NCI-H748 (cell line): ENCODE measurements at regions not wholly inside any gene's neighbourhood (a gene's known extent, or its start where the extent isn't known, plus 50 kb on each side); places are given as distances from the start of the nearest gene placed in this dataset.
"Not testable (repeated sequence)": the region's sequence is repeated elsewhere in the genome, so short reads cannot be mapped to it uniquely, and the experiment has no call there.

Experiments
- DNase-seq: peaks from one replicate; lab custom pipeline; 2025; ENCODE audit not compliant: unreplicated experiment; lab: John Stamatoyannopoulos, UW

DNA sequence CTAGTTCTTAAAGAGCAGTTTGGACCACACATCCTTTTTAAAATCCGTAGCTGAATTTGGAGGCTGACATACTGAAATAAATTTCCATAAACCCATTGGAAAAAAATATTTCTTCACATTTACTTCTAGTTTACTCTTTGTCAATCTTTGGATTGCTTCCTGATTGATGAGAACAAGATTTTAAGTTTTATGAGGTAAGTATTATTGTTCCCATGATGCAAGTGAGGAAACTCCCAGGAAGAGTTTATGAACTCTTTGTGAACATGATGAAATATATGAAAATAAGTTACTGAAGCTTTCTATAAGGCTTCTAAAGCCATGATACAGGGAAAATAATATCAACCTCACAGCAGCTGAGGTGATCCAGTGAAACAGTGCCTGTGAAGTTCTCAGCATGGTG, 320.0 kb downstream of the GJA1 start:
- no peak for DNase-seq

DNA sequence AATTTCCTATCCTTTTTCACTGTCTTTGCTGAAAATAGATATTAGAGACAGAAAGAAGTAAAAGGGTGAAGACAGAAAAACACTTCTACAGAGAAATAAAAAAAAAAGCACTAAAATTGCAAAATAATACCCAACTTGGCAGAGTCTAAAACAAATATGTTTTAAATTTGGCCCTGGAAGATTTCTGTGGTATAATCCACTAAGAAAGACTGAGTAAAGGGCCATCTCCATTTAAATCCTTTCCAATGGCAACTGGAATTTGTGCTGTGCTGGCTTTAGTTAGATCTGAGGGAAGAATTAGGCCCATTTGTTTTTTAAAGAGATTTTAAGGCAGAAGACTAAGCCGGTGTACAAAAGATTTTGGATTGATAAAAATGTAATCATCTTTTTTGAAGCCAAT, 321.2 kb downstream of the GJA1 start:
- DNase-seq, result no peak

DNA sequence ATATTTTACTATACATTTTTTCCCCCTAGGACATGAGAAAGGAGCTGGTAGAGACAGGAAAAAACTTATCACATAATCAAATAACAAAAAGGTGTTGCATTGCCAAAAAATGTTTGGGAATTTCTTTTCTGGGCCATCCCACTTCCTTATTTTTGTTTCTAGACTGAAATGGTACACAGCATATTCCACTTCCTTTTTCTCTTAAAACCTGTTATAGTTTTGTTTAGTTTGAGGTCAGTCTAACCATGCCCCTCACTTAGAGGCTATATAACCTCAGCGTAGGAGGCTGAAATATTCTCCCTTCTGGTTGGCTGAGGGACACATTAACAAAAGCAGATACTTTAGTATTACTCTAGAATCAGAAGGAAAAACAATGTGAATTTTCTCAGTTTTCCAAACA, 323.9 kb downstream of the GJA1 start:
- DNase-seq, result no peak

DNA sequence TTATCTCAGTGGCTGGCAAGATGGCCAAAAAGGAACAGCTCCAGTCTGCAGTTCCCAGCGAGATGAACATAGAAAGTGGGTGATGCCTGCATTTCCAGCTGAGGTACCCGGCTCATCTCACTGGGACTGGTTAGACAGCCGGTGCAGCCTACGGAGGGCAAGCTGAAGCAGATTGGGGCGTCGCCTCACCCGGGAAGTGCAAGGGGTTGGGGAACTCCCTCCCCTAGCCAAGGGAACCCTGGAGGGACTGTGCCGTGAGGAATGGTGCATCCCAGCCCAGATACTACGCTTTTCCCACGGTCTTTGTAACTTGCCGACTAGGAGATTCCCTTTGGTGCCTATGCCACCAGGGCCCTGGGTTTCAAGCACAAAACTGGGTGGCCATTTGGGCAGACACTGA, 324.7 kb downstream of the GJA1 start:
- DNase-seq, result no peak

DNA sequence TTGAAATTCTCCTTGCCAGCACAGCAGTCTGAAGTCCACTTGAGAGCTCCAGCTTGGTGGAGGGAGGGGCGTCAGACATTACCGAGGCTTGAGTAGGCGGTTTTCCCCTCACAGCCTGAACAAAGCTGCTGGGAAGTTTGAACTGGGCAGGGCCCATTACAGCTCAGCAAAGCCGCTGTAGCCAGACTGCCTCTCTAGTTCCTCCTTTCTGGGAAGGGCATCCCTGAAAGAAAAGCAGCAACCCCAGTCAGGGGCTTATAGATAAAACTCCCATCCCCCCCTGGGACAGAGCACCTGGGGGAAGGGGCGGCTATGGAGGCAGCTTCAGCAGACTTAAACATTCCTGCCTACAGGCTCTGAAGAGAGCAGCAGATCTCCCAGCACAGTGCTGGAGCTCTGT, 325.3 kb downstream of the GJA1 start:
- DNase-seq, result no peak

DNA sequence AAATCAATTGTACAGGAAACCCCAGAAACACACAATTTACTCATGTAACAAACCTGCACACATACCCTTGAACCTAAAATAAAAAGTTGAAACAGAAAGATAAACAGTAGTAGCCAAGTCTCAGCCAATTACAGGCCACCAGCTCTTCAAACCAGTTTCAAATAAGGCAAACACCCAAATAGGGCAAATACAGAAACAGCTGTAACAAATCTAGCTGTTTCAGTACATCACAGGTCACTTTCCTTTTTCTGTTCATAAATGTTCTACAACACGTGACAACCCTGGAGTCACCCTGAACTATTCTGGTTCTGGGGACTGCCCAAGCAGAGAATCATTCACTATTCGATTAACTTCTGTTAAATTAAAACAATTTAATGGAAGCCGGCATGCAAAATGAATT, 329.0 kb downstream of the GJA1 start:
- no peak for DNase-seq

DNA sequence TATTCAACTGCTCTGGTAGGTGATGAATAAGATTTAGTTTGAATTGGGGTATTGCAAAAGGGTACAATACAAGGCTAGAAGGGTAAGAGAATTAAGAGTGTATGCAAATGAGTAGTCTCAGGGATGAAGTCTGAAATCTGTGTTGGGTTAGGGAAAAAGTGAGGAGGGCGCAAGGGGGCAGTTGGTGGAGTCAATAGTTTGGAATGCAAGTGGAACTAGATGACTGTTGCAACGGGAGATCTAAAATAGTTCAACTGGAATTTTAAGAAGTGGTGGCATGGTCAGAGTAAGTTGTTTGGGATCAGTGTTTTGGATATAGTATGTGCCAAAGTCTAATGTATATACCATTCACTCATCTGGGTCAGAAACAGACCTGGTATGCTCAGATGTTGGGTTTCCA, 329.6 kb downstream of the GJA1 start:
- DNase-seq, result no peak

DNA sequence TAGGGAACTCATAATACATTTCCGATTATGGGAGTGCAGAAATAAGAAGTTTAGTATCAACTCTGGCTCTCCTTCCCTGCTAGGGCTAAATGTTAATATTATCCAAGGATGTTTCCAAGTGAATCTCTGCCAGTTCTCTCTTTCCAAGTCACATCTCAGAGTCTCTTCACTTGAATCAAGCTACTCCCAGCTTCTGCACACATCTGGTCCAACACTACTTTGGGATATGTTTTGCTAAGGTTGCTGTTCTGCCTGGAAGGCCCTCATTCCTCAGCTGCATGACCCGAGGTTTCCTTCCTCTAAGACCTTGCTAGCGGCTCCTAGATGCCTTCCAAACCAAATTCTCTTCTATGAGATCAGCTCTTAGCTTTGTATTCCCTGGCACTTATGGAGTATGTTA, 331.8 kb downstream of the GJA1 start:
- no peak for DNase-seq

DNA sequence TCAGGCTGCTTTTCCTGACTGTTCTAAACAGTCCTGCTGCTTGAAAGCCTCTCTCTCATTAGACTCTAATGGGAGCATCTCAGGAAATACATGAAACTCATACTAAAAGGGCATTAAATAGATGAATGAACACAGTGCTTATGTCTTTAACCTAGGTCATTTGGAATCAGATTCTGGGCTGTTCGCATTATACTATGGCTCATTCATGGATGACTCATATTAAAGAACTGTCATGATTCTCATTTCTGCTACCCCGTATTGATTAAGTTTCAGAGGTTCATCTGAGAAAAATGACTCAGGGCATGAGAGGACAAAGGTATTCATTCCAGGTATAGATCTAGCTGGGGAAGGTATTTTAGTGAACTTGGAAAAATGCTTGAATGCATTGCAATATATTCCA, 335.5 kb downstream of the GJA1 start:
- no peak for DNase-seq

DNA sequence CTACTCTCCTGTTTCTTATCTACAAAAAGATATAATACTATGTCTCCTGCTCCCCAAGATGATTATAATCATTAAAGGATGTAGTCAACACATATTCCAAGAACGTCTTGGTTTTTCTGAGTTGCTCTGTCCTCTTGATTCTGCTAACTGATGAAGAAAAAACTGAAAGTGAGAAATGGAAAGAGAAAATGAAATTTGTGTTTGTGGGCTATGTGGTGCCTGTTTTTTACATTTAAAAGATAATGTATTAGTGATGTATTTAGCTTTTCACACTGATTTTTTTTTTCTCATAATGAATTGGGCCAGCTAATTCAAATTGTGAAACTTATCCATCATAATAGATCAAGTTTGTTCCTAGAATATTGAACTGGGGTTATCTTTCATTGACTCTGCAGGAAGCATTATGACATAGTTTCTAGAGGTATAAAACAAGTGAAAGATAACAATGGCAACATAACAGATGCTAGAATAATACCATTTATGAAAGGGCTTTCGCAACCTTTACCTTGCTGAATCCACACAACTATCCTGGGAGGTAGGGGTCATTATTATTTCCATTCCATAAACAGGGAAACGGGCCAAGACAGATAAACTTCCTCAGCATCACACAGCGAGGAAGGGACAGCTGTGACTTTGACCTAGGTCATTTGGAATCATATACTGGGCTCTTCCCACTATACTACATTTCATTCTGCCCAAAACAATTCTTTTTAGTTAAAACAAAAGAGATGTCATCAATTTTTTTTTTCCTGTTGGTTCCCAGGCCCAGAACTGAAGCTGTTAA, 336.7 kb downstream of the GJA1 start:
- DNase-seq, result no peak

DNA sequence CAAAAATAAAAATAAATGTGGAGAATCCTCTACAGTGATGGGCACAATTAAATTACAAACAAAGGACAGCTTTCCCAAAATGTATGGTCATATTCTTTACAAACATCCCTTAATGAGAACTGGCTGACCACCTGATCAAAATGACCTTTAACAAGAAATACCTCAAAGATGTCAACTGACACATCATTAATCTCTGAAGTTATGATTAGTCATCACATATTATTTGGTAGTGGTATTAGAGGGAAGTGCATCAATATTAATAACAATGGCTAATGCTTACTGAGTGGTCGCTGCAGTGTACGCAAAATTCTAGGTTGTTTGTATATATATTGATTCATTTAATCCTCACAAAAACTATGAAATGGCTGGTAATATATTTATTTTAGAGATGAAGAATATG, 340.6 kb downstream of the GJA1 start:
- DNase-seq, result no peak

DNA sequence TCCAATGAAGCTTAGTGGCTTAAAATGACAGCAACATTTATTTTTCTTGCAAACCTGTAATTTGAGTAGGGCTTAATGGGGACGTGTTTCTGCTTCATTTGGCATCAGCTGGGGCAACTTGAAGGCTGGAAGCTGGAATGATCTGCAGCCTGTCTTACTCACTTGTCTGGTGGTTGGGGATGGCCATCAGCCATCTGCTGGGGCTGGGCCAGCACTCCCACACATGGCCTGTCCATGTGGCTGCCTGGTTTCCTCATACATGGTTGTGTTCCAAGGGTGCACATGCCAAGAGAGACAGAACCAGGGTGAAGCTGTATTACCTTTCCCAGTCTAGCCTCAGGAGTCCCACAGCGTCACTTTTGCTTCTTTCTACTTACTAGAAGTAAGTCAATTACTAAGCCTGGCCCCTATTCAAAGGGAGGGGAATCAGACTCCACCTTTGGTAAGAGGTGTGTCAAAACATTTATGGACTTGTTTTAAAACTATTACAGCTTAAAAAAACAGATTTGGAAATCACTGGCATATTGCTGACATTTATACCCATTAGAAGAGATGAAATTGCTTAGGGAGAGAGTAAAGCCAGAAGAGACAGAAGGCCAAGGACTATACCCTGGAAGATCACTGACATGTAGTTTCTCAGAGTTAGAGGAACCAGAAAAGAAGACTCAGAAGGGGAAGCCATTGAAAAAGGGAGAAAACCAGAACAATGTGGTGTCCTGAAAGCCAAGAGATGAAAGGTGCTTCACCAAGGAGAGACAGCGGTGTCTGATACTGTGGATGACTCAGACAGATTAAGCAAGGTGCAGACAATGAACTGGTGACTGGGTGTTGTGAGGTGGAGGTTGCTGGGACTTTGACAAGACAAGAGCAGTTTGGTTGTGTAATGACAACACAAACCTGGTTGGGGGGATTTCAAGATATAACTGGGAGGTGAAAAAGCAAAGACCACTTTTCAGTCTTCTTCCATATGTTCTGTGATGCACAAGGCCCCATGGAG, 345.2 kb downstream of the GJA1 start:
- no peak for DNase-seq

DNA sequence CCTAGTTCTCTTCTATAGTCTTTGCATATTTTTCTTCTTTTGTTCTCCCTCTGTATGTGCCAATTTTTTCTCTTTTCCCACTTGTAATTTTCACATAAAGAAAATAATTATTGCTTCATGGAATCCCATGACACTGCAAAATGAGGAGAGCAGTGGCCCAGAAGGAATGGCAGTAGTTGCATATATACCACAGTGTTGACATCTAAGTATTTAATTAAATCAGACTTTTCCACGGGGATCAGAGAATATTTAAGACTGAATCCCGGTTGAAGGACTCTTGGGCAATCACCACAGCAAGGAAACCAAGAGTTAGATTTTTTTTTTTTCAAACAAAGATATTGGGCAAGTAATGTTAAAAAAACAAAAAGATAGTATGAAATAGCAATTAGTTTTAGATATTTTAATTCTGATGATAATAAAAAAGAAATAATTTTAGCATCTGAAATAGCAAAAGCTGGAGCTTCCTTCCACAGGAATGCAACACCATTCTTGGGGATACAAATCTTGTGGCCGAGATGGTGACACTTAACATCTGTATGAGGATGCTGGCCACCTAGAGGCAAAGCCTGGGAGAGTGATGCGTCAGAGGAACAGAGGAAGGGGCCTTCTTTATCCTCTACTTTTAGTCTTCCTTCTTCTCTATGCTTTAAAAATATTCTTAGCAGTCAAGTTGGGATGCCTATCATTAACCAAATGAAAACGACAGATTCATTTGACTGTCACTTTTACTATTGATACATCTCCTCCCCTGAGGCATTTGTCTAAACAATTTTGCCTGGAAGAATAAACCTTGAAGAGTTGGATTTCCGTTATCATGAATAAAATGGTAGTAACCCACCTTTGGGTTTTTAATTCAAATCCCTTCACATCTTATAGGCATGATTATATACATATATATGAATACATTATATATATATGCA, 356.2 kb downstream of the GJA1 start:
- no peak for DNase-seq

DNA sequence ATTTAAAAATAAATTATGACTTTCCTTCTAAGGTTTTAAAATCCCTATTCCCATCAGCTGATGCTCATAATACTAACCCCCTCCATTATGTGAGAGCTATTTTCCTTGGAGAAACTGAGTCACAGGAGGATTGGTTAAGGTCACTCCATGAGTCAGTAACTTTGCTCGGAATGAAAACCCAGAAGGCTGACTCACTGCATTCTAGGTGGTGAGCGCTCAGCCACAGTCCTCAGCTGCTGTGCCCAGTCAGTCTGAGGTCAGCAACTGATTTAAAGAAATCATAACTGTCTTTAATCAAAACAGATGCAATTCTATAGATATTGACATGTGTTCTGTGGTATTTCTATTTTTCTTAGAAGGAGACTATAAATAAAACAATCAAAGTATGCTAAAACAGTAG, 359.2 kb downstream of the GJA1 start:
- no peak for DNase-seq

DNA sequence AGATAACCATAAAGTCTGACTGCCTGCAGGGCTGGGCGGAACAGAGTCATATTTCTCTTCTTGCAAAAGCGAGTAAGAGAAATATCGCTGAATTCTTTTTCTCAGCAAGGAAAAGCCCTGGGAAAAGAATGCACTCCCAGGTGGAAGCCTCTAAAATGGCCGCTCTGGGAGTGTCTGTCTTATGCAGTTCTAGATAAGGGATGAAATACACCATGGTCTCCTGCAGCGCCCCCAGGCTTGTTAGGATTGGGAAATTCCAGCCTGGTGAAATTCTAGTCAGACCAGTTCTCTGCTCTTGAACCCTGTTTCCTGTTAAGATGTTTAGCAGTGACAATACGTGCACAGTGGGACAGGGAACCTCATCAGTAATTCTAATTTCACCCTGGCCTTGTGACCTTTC, 362.2 kb downstream of the GJA1 start:
- not testable (repeated sequence) for DNase-seq

DNA sequence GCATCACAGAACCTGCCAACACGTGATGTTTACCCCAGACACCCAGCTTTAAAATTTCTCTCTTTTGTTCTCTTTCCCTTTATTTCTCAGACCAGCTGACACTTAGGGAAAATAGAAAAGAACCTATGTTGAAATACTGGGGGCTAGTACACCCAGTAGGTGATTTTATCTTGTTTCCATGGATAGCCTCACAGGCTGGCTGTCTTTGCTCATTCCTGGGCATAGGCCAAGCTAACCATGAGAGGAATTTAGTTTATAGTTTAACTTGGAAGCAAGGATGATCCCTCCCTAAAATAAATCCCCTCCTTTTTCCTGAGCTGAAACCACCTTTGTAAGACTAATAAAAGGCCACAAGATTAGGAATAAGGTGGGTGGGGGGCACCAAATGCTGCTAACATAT, 362.7 kb downstream of the GJA1 start:
- DNase-seq, result not testable (repeated sequence)

DNA sequence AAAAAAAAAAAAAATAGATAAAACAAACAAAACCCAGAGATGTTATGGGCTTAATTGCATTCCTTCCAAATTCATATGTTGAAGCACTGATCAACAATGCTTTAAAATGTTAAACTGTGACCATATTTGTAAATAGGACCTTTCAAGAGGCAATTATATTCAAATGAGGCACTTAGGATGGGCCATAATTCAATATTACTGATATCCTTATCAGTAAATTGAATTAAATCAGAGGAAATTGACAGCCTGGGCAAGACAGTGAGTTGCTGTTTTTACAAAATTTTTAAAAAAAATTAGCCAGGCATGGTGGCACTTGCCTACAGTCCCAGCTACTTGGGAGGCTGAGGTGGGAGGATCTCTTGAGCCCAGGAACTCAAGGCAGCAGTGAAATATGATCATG, 364.1 kb downstream of the GJA1 start:
- DNase-seq, result no peak

DNA sequence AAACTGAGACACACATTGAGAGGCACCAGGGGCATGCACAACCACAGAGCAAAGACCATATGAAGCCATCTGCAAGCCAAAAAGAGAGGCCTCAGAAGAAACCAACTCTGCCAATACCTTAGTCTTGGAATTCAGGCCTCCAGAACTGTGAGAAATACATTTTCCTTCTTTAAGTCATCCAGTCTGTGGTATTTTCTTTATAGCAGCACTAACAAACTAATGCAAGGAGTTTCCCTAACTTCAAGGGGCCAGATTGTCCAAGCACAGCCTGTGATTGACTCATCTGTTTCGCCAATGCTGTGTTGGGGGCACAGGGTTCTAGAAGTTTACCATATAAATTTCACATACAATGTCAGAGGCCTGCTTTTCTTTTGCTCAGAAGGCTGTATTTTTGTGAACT, 364.6 kb downstream of the GJA1 start:
- no peak for DNase-seq

DNA sequence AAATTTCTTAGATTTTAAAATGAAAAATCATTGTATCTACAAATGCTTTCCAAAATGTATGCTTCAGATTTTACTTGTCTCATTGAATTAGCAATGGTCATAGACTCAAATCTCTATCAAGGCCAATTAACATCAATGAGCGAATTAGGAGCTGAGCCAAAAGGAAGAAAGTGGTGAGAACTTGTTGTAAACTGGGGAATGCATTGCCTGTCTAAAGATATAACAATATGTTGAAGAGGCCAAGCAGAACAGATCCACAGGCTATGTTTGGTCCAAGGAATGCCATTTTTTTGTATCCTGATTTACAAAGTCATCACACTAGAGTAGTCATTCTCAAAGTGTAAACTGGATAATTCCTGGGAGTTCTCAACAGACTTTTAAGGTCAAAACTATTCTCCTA, 370.7 kb downstream of the GJA1 start:
- no peak for DNase-seq

DNA sequence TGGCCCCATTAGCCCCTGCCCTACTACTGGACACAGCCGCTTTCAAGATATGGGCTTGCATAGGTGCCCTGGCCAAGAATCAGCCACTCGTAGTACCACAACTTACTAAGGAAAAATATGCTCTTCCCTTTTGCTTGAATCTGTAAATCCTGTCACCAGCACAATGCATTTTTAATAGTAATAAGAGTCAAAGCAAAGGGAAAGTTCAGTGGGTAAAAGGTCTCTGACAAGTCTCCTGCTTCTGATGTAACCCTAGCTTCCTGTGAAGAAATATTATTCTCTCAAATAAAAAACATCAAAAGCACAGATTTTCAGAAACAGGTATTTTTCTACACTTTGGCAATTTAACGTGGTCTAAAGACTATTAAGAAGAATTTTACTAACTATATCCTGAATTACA, 373.8 kb downstream of the GJA1 start:
- DNase-seq, result no peak
